B cell (primary cell): ENCODE measurements at regions not wholly inside any gene's neighbourhood (a gene's known extent, or its start where the extent isn't known, plus 50 kb on each side); places are given as distances from the start of the nearest gene placed in this dataset.

Experiments used
- ATAC-seq: fragments of 200-7000 bp; cut with Tn5 transposase; one replicate; pipeline ENCODE4 v1.10.0; 2021; ENCODE audit warnings: low read depth, mild to moderate bottlenecking, moderate number of reproducible peaks, moderate library complexity
- CTCF ChIA-PET: fragments of 350-600 bp; sonication (Branson Sonifier 250); formaldehyde crosslinking; loops from one replicate; lab custom pipeline; 2021; ENCODE audit warnings: antibody characterized with exemption, inconsistent platforms; lab: Charles Lee
- POLR2A ChIA-PET: fragments of 350-600 bp; sonication (Branson Sonifier 250); formaldehyde crosslinking; loops from one replicate; lab custom pipeline; 2021; ENCODE audit warnings: antibody characterized with exemption; lab: Charles Lee
- DNase-seq: peaks from one replicate; pipeline ENCODE4 v3.0.0; 2013
- H2AFZ ChIP-seq: 2 replicates; pipeline ENCODE4 v1.6.1; 2012; ENCODE audit warnings: mild to moderate bottlenecking, low read depth, low read length; ENCODE audit not compliant: insufficient read depth, poor library complexity, severe bottlenecking
- H3K27ac ChIP-seq, 2 donors: 1 replicate in 1 of 2; 2 replicates in 1 of 2; pipeline ENCODE4 v1.5.1; 2012 to 2013; ENCODE audit warnings: low read length in 2 of 2, mild to moderate bottlenecking in 2 of 2, moderate library complexity in 1 of 2
- H3K27me3 ChIP-seq, 4 experiments: fragments of 200-600 bp in 1 of 4; sonication (generic) in 1 of 4; replicated peaks in 1 of 4; 1 replicate in 2 of 4; 2 replicates in 2 of 4; pipeline versions ENCODE4 v1.6.1 to v1.7.0; 2013 to 2016; ENCODE audit warnings: low read length in 3 of 4, mild to moderate bottlenecking in 2 of 4, mixed read lengths in 1 of 4, moderate library complexity in 1 of 4; ENCODE audit not compliant: insufficient read depth in 4 of 4, control insufficient read depth in 3 of 4; ENCODE audit errors: control extremely low read depth in 1 of 4
- H3K36me3 ChIP-seq, 2 experiments: replicated peaks in 1 of 2; 1 replicate in 1 of 2; 2 replicates in 1 of 2; pipeline versions ENCODE4 v1.6.1 to v1.7.1; 2013; ENCODE audit warnings: low read length in 1 of 2; ENCODE audit not compliant: insufficient read depth in 2 of 2, control insufficient read depth in 1 of 2; ENCODE audit errors: control extremely low read depth in 1 of 2, extremely low read depth in 1 of 2
- H3K4me1 ChIP-seq, 2 donors: fragments of 200-600 bp in 1 of 2; sonication (generic) in 1 of 2; 1 replicate in 1 of 2; 2 replicates in 1 of 2; pipeline versions ENCODE4 v1.5.1 to v1.6.1; 2013 to 2017; ENCODE audit warnings: low read length in 2 of 2; ENCODE audit not compliant: control insufficient read depth in 2 of 2, insufficient read depth in 2 of 2
- H3K4me2 ChIP-seq: replicated peaks from 2 replicates; pipeline ENCODE3; 2012; ENCODE audit warnings: mild to moderate bottlenecking, low read depth, low read length; ENCODE audit not compliant: poor library complexity, severe bottlenecking
- H3K4me3 ChIP-seq, 5 experiments: fragments of 200-600 bp in 1 of 5; sonication (generic) in 1 of 5; 1 replicate in 3 of 5; 2 replicates in 2 of 5; pipeline versions ENCODE4 v1.5.1 to v1.7.0; 2011 to 2016; ENCODE audit warnings: low read length in 4 of 5, mild to moderate bottlenecking in 4 of 5, low read depth in 2 of 5, control low read depth in 1 of 5, moderate library complexity in 1 of 5; ENCODE audit not compliant: insufficient read depth in 1 of 5; ENCODE audit errors: control extremely low read depth in 1 of 5, extremely low read depth in 1 of 5
- H3K79me2 ChIP-seq: fragments of 200-600 bp; sonication (generic); one replicate; pipeline ENCODE4 v1.6.0; 2016; ENCODE audit warnings: low read length; ENCODE audit not compliant: control insufficient read depth, insufficient read depth
- H3K9ac ChIP-seq: fragments of 200-600 bp; sonication (generic); 2 replicates; pipeline ENCODE4 v1.6.1; 2017; ENCODE audit warnings: mild to moderate bottlenecking, low read length, moderate library complexity
- H3K9me3 ChIP-seq, 3 donors: one replicate each; pipeline versions ENCODE4 v1.6.1 to v1.7.1; 2013; ENCODE audit warnings: low read length in 2 of 3; ENCODE audit not compliant: control insufficient read depth in 2 of 3, insufficient read depth in 1 of 3; ENCODE audit errors: control extremely low read depth in 1 of 3
- H4K20me1 ChIP-seq: 2 replicates; pipeline ENCODE4 v1.6.0; 2012; ENCODE audit warnings: mild to moderate bottlenecking, low read length; ENCODE audit not compliant: insufficient read depth, control insufficient read depth, poor library complexity, severe bottlenecking
- H3K27ac Mint-ChIP-seq: one replicate; pipeline ENCODE4 v1.8.0; 2021; ENCODE audit warnings: mixed read lengths
- H3K27me3 Mint-ChIP-seq: one replicate; pipeline ENCODE4 v1.8.0; 2021; ENCODE audit warnings: mixed read lengths
- H3K4me1 Mint-ChIP-seq: one replicate; pipeline ENCODE4 v1.8.0; 2021; ENCODE audit warnings: mixed read lengths
- H3K4me3 Mint-ChIP-seq: one replicate; pipeline ENCODE4 v1.8.0; 2021; ENCODE audit warnings: mixed read lengths
- H3K9me3 Mint-ChIP-seq: one replicate; pipeline ENCODE4 v1.8.0; 2022; ENCODE audit warnings: mixed read lengths; ENCODE audit not compliant: insufficient read depth
- EZH2 ChIP-seq: IDR thresholded peaks from 2 replicates; pipeline ENCODE4 v1.6.1; 2012; ENCODE audit warnings: borderline replicate concordance, low read depth, mild to moderate bottlenecking, moderate library complexity, low read length; ENCODE audit not compliant: insufficient read depth, poor library complexity, severe bottlenecking
- WGBS: methylation state at CpG from one replicate; pipeline ENCODE4 v1.1.5; 2013; ENCODE audit warnings: missing lambda C conversion rate; ENCODE audit not compliant: insufficient coverage; 5-methylcytosine and 5-hydroxymethylcytosine counted together
- intact Hi-C: fragments of 100-400 bp; cut with micrococcal nuclease; formaldehyde crosslinking; loops from one replicate; pipeline ENCODE4 v1.10.0; 2022
- TF ChIP-seq, protein P1 (sequence below): fragments of 200-600 bp; IDR thresholded peaks from one replicate; pipeline ENCODE4 v1.8.0; 2022; ENCODE audit warnings: antibody characterized with exemption, mild to moderate bottlenecking

DNA sequence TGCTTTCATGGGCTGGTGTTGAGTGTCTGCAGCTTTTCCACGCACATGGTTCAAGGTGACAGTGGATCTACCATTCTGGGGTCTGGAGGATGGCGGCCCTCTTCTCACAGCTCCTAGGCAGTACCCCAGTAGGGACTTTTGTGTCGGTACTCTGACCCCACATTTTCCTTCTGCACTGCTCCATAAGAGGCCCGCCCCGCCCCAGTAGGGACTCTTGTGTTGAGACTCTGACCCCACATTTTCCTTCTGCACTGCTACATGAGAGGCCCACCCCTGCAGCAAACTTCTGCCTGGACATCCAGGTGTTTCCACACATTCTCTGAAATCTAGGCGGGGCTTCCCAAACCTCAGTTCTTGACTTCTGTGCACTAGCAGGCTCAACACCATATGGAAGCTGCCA, 383.4 kb upstream of the MEIS2 start:
- H3K36me3 ChIP-seq = no peaks in the 10 kb centered on the region
- CTCF ChIA-PET = no interaction called here
- ATAC-seq (no peak), DNase-seq (no peak)
- H3K9me3 ChIP-seq = peaks cover 0 to 7% (median 0%) of the 10 kb centered on the region in 3 donors
- H3K27me3 Mint-ChIP-seq = no peaks in the 10 kb centered on the region
- no peaks in the 10 kb centered on the region for H3K79me2 ChIP-seq
- WGBS = 92% methylated on average over 6 of the region's 6 CpGs
- H4K20me1 ChIP-seq = no peaks in the 10 kb centered on the region
- no peaks in the 10 kb centered on the region for H3K4me1 Mint-ChIP-seq
- no peaks in the 10 kb centered on the region for H3K27me3 ChIP-seq
- intact Hi-C loops = no loop called here
- no peak overlapping the region for H3K27ac Mint-ChIP-seq
- H2AFZ ChIP-seq = no peak overlapping the region
- no peak overlapping the region for H3K4me3 Mint-ChIP-seq
- H3K4me1 ChIP-seq = no peaks in the 10 kb centered on the region
- H3K9me3 Mint-ChIP-seq = no peaks in the 10 kb centered on the region
- no peak overlapping the region for H3K4me3 ChIP-seq
- H3K4me2 ChIP-seq = no peak overlapping the region
- TF ChIP-seq, protein P1, sequence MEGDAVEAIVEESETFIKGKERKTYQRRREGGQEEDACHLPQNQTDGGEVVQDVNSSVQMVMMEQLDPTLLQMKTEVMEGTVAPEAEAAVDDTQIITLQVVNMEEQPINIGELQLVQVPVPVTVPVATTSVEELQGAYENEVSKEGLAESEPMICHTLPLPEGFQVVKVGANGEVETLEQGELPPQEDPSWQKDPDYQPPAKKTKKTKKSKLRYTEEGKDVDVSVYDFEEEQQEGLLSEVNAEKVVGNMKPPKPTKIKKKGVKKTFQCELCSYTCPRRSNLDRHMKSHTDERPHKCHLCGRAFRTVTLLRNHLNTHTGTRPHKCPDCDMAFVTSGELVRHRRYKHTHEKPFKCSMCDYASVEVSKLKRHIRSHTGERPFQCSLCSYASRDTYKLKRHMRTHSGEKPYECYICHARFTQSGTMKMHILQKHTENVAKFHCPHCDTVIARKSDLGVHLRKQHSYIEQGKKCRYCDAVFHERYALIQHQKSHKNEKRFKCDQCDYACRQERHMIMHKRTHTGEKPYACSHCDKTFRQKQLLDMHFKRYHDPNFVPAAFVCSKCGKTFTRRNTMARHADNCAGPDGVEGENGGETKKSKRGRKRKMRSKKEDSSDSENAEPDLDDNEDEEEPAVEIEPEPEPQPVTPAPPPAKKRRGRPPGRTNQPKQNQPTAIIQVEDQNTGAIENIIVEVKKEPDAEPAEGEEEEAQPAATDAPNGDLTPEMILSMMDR = no peak
- TF ChIP-seq EZH2 = no peak
- POLR2A ChIA-PET = no interaction called here
- H3K27ac ChIP-seq = no peak overlapping the region
- no peak overlapping the region for H3K9ac ChIP-seq

DNA sequence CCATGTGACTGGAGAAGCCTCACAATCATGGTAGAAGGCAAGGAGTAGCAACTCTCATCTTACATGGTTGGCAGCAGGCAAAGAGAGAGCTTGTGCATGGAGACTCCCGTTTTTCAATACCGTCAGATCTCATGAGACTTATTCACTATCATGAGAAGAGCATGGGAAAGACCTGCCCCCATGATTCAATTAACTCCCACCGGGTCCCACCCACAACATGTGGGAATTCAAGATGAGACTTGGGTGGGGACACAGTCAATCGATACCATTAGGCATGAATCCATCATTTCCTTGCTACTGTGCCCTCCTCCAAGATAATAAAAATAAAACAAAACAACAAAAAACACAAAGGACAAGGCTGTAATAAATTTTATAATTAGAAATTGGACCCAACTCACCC, 384.7 kb upstream of the MEIS2 start:
- POLR2A ChIA-PET = no interaction called here
- Histone ChIP-seq H3K79me2 (no peaks in the 10 kb centered on the region), H2AFZ (no peak overlapping the region), H3K27ac (no peak overlapping the region), H3K27me3 (no peaks in the 10 kb centered on the region), H3K9ac (no peak overlapping the region), H3K4me1 (no peaks in the 10 kb centered on the region), H3K36me3 (no peaks in the 10 kb centered on the region), H3K9me3 (peaks cover 0 to 7% (median 0%) of the 10 kb centered on the region in 3 donors), H4K20me1 (no peaks in the 10 kb centered on the region), H3K4me3 (no peak overlapping the region), H3K4me2 (no peak overlapping the region)
- ATAC-seq = no peak
- no peaks in the 10 kb centered on the region for H3K27me3 Mint-ChIP-seq
- TF ChIP-seq EZH2 = no peak
- TF ChIP-seq, protein P1 = no peak
- CTCF ChIA-PET = no interaction called here
- no peak for DNase-seq
- intact Hi-C loops = no loop called here
- H3K9me3 Mint-ChIP-seq = no peaks in the 10 kb centered on the region
- 90% methylated on average over 2 of the region's 4 CpGs for WGBS
- no peak overlapping the region for H3K27ac Mint-ChIP-seq
- H3K4me1 Mint-ChIP-seq = no peaks in the 10 kb centered on the region
- no peak overlapping the region for H3K4me3 Mint-ChIP-seq
